Ovary (tissue), 3 donors: ENCODE measurements at regions not wholly inside any gene's neighbourhood (a gene's known extent, or its start where the extent isn't known, plus 50 kb on each side); places are given as distances from the start of the nearest gene placed in this dataset.

Source experiments
- EP300 ChIP-seq: sonication (generic); formaldehyde crosslinking; IDR thresholded peaks from one replicate; pipeline ENCODE4 v1.6.1; 2017; ENCODE audit warnings: antibody characterized with exemption
- POLR2A ChIP-seq: fragments of 450-650 bp; IDR thresholded peaks from one replicate; pipeline ENCODE4 v1.6.1; 2017; ENCODE audit warnings: antibody characterized with exemption, mild to moderate bottlenecking, moderate library complexity
- TF ChIP-seq, protein P1 (sequence below), 3 donors: fragments of 450-650 bp in 2 of 3; fragments of 200-600 bp in 1 of 3; IDR thresholded peaks; one replicate each; pipeline versions ENCODE4 v1.5.1 to v1.8.0; 2016 to 2022; ENCODE audit warnings: antibody characterized with exemption in 3 of 3, mild to moderate bottlenecking in 1 of 3
- donor health status: DM: no; HTN: no; CAD: no.

DNA sequence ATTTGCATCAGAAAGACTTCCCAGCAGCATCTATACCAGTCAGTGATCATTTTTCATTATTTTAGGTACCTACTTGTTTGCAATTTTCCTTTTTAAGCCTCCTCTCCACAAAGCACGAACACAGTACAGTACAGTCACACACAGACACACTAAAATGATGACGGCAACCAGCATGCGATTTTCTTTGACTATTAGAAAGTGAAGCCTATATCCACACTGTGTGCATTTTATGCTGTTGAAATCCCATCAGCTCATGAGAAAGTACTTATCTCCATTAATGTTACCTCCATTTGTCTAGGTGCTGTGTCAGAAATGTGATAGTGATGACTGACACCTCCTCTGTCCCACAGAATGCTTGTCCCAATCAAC lies 294.7 kb upstream of the MEIS2 start:
- TF ChIP-seq POLR2A (no peak), EP300 (no peak)
- TF ChIP-seq, protein P1, sequence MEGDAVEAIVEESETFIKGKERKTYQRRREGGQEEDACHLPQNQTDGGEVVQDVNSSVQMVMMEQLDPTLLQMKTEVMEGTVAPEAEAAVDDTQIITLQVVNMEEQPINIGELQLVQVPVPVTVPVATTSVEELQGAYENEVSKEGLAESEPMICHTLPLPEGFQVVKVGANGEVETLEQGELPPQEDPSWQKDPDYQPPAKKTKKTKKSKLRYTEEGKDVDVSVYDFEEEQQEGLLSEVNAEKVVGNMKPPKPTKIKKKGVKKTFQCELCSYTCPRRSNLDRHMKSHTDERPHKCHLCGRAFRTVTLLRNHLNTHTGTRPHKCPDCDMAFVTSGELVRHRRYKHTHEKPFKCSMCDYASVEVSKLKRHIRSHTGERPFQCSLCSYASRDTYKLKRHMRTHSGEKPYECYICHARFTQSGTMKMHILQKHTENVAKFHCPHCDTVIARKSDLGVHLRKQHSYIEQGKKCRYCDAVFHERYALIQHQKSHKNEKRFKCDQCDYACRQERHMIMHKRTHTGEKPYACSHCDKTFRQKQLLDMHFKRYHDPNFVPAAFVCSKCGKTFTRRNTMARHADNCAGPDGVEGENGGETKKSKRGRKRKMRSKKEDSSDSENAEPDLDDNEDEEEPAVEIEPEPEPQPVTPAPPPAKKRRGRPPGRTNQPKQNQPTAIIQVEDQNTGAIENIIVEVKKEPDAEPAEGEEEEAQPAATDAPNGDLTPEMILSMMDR (IDR thresholded peaks at IDR 0.05): no peak
